ENCODE measurements at regions not wholly inside any gene's neighbourhood (a gene's known extent, or its start where the extent isn't known, plus 50 kb on each side); places are given as distances from the start of the nearest gene placed in this dataset.

- Mint-ChIP-seq H3K27me3 (ENCODE audit: insufficient read depth) (peaks cover 2% of the 10 kb centered on the region), H3K36me3 (ENCODE audit: low read depth) (no peaks in the 10 kb centered on the region), H3K27ac (no peak overlapping the region), H3K4me1 (ENCODE audit: low read depth) (peaks cover 6% of the 10 kb centered on the region), H3K9me3 (no peaks in the 10 kb centered on the region), H3K4me3 (no peak overlapping the region)
- intact Hi-C loops (cut with micrococcal nuclease): no loop called here
- no peak for DNase-seq (ENCODE audit: low spot score)
Observed at GRCh38 chr12:125210104-125210755, 145.0 kb downstream of the AACS start.

GRCh38 chr12:125211464-125211863, 146.2 kb downstream of the AACS start:
- no peak for DNase-seq (ENCODE audit: low spot score)
- H3K4me3 Mint-ChIP-seq: no peak overlapping the region
- H3K27me3 Mint-ChIP-seq (ENCODE audit: insufficient read depth): peaks cover 2% of the 10 kb centered on the region
- no peaks in the 10 kb centered on the region for H3K36me3 Mint-ChIP-seq (ENCODE audit: low read depth)
- no peaks in the 10 kb centered on the region for H3K9me3 Mint-ChIP-seq
- no peak overlapping the region for H3K27ac Mint-ChIP-seq
- peaks cover 6% of the 10 kb centered on the region for H3K4me1 Mint-ChIP-seq (ENCODE audit: low read depth)
- intact Hi-C loops (cut with micrococcal nuclease): no loop called here

DNA sequence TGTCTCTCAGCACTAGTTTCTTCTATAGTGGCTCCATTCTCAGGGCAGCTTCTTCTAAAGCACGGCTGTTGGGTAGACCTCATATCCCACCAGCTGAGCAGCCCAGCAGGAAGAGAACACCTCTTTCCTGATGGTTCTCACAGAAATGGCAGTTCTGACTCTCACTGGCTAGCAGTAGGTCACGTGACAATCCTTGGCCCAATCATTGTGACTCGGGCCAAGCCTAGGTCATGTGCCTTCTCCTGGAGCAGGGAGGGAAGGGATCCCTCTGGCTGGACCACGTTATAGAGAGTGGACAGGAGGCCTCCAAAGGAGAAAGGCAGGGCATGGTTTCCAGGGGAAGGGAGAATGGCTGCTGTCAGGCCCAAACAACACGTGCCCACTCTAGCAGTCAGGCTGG, 149.1 kb downstream of the AACS start:
- H3K9me3 Mint-ChIP-seq: no peaks in the 10 kb centered on the region
- no peaks in the 10 kb centered on the region for H3K36me3 Mint-ChIP-seq (ENCODE audit: low read depth)
- no peak overlapping the region for H3K4me3 Mint-ChIP-seq
- intact Hi-C loops (cut with micrococcal nuclease): no loop called here
- H3K27me3 Mint-ChIP-seq (ENCODE audit: insufficient read depth): peaks cover 2% of the 10 kb centered on the region
- H3K4me1 Mint-ChIP-seq (ENCODE audit: low read depth): peaks cover 6% of the 10 kb centered on the region
- DNase-seq (ENCODE audit: low spot score): no peak
- no peak overlapping the region for H3K27ac Mint-ChIP-seq

DNA sequence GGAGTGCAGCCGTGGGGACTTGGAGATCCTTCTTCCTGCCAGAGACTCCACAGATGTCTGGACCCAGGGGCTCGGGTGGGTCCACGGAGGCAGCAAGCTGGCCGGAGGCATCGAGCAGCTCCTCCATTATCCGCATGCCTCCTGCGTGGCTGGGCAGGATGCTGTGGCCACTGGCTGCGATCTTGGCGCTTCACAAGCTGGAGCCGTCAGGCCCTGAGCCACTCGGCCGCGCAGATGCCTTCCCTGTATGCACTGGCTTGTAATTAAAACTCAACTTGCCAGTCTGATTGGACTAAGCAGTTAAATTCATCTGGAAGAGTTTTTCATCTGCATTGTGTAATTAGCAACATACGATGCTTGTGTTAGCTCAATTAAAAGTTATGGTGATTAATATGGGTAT, 151.5 kb downstream of the AACS start:
- Mint-ChIP-seq H3K4me1 (ENCODE audit: low read depth) (no peaks in the 10 kb centered on the region), H3K27me3 (ENCODE audit: insufficient read depth) (peaks cover 3% of the 10 kb centered on the region), H3K9me3 (no peaks in the 10 kb centered on the region), H3K27ac (no peak overlapping the region), H3K4me3 (no peak overlapping the region), H3K36me3 (ENCODE audit: low read depth) (no peaks in the 10 kb centered on the region)
- no peak for DNase-seq (ENCODE audit: low spot score)
- intact Hi-C loops (cut with micrococcal nuclease): no loop called here

DNA sequence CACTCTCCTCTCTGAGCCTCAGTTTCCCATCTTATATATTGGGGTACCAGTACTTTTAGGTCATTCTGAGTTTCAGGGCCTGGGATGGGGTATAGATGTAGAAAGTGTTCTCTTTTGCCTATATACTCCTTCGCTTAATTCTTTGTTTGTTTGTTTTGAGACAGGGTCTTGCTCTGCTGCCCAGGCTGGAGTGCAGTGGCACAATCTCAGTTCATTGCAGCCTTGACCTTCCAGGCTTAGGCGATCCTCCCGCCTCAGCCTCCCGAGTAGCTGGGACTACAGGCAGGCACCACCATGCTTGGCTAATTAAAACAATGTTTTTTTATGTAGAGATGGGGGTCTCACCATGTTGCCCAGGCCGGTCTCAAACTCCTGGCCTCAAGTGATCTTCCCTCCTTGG, 152.1 kb downstream of the AACS start:
- Mint-ChIP-seq H3K4me1 (ENCODE audit: low read depth) (no peaks in the 10 kb centered on the region), H3K9me3 (no peaks in the 10 kb centered on the region), H3K4me3 (no peak overlapping the region), H3K36me3 (ENCODE audit: low read depth) (no peaks in the 10 kb centered on the region), H3K27me3 (ENCODE audit: insufficient read depth) (peaks cover 3% of the 10 kb centered on the region), H3K27ac (no peak overlapping the region)
- intact Hi-C loops (cut with micrococcal nuclease): no loop called here
- no peak for DNase-seq (ENCODE audit: low spot score)

DNA sequence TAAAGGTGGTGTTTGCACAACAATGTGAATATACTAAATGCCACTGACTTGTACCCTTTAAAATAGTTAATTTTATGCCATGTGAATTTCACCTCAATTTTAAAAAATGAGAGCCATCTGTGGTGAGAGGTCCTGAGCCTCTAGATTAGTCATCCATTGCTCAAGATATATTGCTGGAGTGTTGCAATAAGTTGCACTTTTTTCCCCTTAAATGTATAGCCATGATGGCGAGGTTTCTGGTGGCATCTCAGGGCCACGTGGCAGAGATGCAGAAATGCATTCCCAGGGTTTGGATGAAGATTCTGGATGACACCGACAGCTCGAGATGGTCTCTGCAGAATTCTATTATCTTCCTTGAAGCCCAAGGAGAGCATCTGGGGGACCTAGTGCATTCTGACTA, 153.7 kb downstream of the AACS start:
- Mint-ChIP-seq H3K36me3 (ENCODE audit: low read depth) (no peaks in the 10 kb centered on the region), H3K27ac (no peak overlapping the region), H3K9me3 (no peaks in the 10 kb centered on the region), H3K4me1 (ENCODE audit: low read depth) (no peaks in the 10 kb centered on the region), H3K4me3 (no peak overlapping the region), H3K27me3 (ENCODE audit: insufficient read depth) (peaks cover 3% of the 10 kb centered on the region)
- DNase-seq (ENCODE audit: low spot score): no peak
- intact Hi-C loops (cut with micrococcal nuclease): no loop called here

DNA sequence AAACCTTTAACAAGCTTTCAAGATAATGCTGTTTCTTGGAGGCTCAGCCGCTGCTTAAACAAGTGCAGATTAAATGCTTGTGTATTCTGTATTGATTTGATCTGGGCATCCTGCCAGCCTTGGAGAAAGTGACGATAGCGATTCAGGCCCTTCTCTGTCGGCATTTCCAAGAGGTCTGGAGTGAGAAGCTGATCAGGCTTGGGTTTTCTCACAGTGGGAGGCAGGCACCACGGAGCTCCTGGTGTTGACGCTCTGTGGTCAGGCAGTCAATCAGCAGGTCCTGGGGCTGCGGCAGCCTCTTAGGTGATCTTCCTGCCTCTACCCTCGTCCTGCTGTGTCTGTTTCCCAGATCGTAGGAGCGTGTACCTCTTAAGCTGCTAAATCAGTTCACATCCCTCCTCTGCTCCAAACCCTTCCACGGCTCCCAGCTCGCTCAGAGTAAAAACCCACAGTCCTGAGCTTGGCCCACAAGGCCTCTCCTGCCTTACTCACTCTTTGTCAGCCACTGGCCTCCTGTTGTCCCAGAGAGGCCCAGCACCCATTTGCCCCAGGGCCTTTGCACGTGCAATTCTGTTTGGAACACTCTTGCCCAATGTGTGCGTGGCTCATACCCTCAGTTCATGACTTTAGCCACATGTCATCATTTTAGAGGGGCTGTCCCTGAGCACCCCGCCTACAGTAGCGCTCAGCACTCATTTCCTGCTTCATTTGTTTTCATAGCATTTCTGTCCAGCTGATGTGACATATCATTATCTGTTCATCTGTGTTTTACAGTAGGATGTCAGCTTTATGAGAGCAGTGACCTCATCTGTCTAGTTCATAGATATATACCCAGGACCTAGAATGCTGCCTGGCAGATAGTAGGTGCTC, 155.4 kb downstream of the AACS start:
- H3K4me3 Mint-ChIP-seq: no peak overlapping the region
- H3K36me3 Mint-ChIP-seq (ENCODE audit: low read depth): no peaks in the 10 kb centered on the region
- intact Hi-C loops (cut with micrococcal nuclease): no loop called here
- peaks cover 7% of the 10 kb centered on the region for H3K27me3 Mint-ChIP-seq (ENCODE audit: insufficient read depth)
- H3K27ac Mint-ChIP-seq: no peak overlapping the region
- no peaks in the 10 kb centered on the region for H3K4me1 Mint-ChIP-seq (ENCODE audit: low read depth)
- DNase-seq (ENCODE audit: low spot score): no peak
- no peaks in the 10 kb centered on the region for H3K9me3 Mint-ChIP-seq

GRCh38 chr12:125221602-125222001, 156.4 kb downstream of the AACS start:
- Mint-ChIP-seq H3K4me3 (no peak overlapping the region), H3K4me1 (ENCODE audit: low read depth) (no peaks in the 10 kb centered on the region), H3K27ac (no peak overlapping the region), H3K27me3 (ENCODE audit: insufficient read depth) (peaks cover 7% of the 10 kb centered on the region), H3K9me3 (no peaks in the 10 kb centered on the region), H3K36me3 (ENCODE audit: low read depth) (no peaks in the 10 kb centered on the region)
- no peak for DNase-seq (ENCODE audit: low spot score)
- intact Hi-C loops (cut with micrococcal nuclease): no loop called here

DNA sequence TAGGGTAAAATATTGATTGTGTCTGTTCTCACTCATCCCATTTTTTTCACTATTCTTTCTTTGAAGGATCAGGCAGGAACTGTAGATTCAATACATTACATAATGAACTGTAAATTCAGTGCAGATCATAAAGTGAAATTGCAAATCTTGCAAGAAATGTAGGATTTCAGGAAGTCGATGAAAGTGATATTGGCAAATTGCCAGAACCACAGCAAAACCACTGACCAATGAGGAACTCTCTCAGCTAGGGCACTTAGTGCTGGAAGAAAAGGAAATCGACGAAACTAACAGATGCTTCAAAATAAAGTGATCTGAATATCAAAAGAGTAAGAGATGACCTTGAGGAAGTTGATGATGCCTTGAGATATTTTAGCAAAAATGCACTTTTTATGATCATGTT, 157.6 kb downstream of the AACS start:
- H3K27me3 Mint-ChIP-seq (ENCODE audit: insufficient read depth): peaks cover 7% of the 10 kb centered on the region
- no peaks in the 10 kb centered on the region for H3K36me3 Mint-ChIP-seq (ENCODE audit: low read depth)
- H3K4me3 Mint-ChIP-seq: no peak overlapping the region
- H3K4me1 Mint-ChIP-seq (ENCODE audit: low read depth): no peaks in the 10 kb centered on the region
- no peak overlapping the region for H3K27ac Mint-ChIP-seq
- no peaks in the 10 kb centered on the region for H3K9me3 Mint-ChIP-seq
- intact Hi-C loops (cut with micrococcal nuclease): no loop called here
- no peak for DNase-seq (ENCODE audit: low spot score)

DNA sequence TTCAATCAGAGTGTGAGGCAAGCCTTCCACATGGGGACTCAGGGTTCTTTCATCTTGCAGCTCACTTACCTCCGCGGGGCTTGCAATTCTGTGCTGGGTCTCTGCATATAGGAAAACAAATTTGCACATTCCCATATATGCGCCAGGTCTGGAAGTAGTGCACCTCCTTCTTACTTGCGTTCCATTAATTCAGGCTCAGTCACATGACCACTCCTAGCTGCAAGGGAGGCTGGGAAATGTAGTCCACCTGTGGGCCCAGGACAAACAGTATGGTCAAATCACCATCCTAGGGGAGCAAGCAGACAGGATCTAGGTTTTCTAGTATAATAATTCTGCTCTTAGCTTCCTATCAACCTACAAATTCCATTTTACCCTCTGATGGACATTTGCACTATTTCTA, 160.4 kb downstream of the AACS start:
- H3K4me3 Mint-ChIP-seq: no peak overlapping the region
- no peak overlapping the region for H3K27ac Mint-ChIP-seq
- H3K9me3 Mint-ChIP-seq: no peaks in the 10 kb centered on the region
- H3K36me3 Mint-ChIP-seq (ENCODE audit: low read depth): no peaks in the 10 kb centered on the region
- peaks cover 7% of the 10 kb centered on the region for H3K27me3 Mint-ChIP-seq (ENCODE audit: insufficient read depth)
- no peak for DNase-seq (ENCODE audit: low spot score)
- H3K4me1 Mint-ChIP-seq (ENCODE audit: low read depth): no peaks in the 10 kb centered on the region
- intact Hi-C loops (cut with micrococcal nuclease): no loop called here

- H3K4me1 Mint-ChIP-seq (ENCODE audit: low read depth): no peaks in the 10 kb centered on the region
Observed at GRCh38 chr12:125228519-125229260, 163.5 kb downstream of the AACS start.

DNA sequence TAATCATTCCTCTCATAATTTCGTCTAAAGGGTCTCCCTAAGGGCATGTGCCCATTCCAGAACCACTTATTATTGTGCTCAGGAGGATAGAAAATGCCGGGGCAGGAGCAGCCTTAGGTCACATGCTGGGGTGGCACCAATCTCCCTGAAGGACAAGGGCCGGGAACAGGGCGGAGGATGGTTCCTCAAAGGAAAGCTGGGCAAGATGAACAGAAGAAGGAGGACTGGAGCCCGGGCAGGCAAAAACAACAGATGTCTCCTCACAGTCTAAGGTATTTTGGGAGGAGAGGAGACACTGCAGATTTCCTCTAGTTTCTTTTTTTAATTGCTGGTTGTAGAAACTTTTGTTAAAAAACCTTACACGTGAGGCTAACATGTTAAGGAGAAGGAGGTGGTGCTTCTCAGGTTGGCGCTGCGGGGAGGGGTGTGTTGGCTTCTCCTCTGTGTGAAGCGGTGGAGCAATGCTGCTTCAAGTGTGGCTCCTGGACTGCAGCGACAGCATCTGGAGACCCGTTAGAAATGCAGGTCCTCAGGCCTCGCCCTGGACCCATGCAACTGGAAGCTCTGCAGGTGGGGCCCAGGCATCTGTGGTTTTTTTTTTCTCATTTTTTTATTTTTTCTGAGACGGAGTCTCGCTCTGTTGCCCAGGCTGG, 164.8 kb downstream of the AACS start:
- intact Hi-C loops (cut with micrococcal nuclease): no loop called here
- Mint-ChIP-seq H3K27ac (no peak overlapping the region), H3K27me3 (ENCODE audit: insufficient read depth) (peaks cover 1% of the 10 kb centered on the region), H3K9me3 (no peaks in the 10 kb centered on the region), H3K4me3 (no peak overlapping the region), H3K4me1 (ENCODE audit: low read depth) (no peaks in the 10 kb centered on the region), H3K36me3 (ENCODE audit: low read depth) (no peaks in the 10 kb centered on the region)
- no peak for DNase-seq (ENCODE audit: low spot score)

More at GRCh38 chr12:125228519-125229260, 163.5 kb downstream of the AACS start:
- H3K36me3 Mint-ChIP-seq (ENCODE audit: low read depth): no peaks in the 10 kb centered on the region
- peaks cover 4% of the 10 kb centered on the region for H3K27me3 Mint-ChIP-seq (ENCODE audit: insufficient read depth)
- no peaks in the 10 kb centered on the region for H3K9me3 Mint-ChIP-seq
- intact Hi-C loops (cut with micrococcal nuclease): no loop called here
- no peak for DNase-seq (ENCODE audit: low spot score)
- H3K4me3 Mint-ChIP-seq: no peak overlapping the region
- no peak overlapping the region for H3K27ac Mint-ChIP-seq

- DNase-seq (ENCODE audit: low spot score): no peak
- peaks cover 5% of the 10 kb centered on the region for H3K27me3 Mint-ChIP-seq (ENCODE audit: insufficient read depth)
- no peak overlapping the region for H3K4me3 Mint-ChIP-seq
- intact Hi-C loops (cut with micrococcal nuclease): no loop called here
- no peaks in the 10 kb centered on the region for H3K36me3 Mint-ChIP-seq (ENCODE audit: low read depth)
- H3K4me1 Mint-ChIP-seq (ENCODE audit: low read depth): no peaks in the 10 kb centered on the region
- no peak overlapping the region for H3K27ac Mint-ChIP-seq
- H3K9me3 Mint-ChIP-seq: no peaks in the 10 kb centered on the region
Observed at GRCh38 chr12:125233319-125233718, 168.1 kb downstream of the AACS start.
